Cardiac fibroblast (primary cell): ENCODE measurements at regions not wholly inside any gene's neighbourhood (a gene's known extent, or its start where the extent isn't known, plus 50 kb on each side); places are given as distances from the start of the nearest gene placed in this dataset.

ENCODE experiments used
- DNase-seq, 2 donors: peaks; one replicate each; pipeline versions ENCODE4 v3.0.0 to v3.0.0-alpha.2; 2010; ENCODE audit warnings: low read depth in 2 of 2
- H3K4me3 ChIP-seq, 2 donors: replicated peaks in 1 of 2; 1 replicate in 1 of 2; 2 replicates in 1 of 2; pipeline ENCODE4 v1.5.1; 2011; ENCODE audit warnings: low read depth in 2 of 2, low read length in 2 of 2, mild to moderate bottlenecking in 2 of 2, moderate library complexity in 1 of 2
- CTCF ChIP-seq: IDR thresholded peaks from one replicate; pipeline ENCODE4 v1.5.1; 2011; ENCODE audit warnings: low read depth, mild to moderate bottlenecking, low read length, inconsistent platforms

GRCh38 chr12:41963398-41963797 is 181.3 kb downstream of the GXYLT1 start:
- TF ChIP-seq CTCF = no peak
- no peak overlapping the region for H3K4me3 ChIP-seq
- DNase-seq = no peak

GRCh38 chr12:41962171-41962572 is 182.5 kb downstream of the GXYLT1 start:
- no peak for TF ChIP-seq CTCF
- no peak overlapping the region for H3K4me3 ChIP-seq
- no peak for DNase-seq

GRCh38 chr12:41959271-41959670 is 185.4 kb downstream of the GXYLT1 start:
- TF ChIP-seq CTCF = no peak
- no peak for DNase-seq

GRCh38 chr12:41956353-41956752 is 188.3 kb downstream of the GXYLT1 start:
- TF ChIP-seq CTCF = no peak
- no peak for DNase-seq
- H3K4me3 ChIP-seq = no peak overlapping the region

More at GRCh38 chr12:41959271-41959670, 185.4 kb downstream of the GXYLT1 start:
- no peak overlapping the region for H3K4me3 ChIP-seq

GRCh38 chr12:41950455-41950854 is 194.2 kb downstream of the GXYLT1 start:
- no peak for DNase-seq
- no peak overlapping the region for H3K4me3 ChIP-seq
- no peak for TF ChIP-seq CTCF

GRCh38 chr12:41946106-41946505 is 198.6 kb downstream of the GXYLT1 start:
- no peak overlapping the region for H3K4me3 ChIP-seq
- TF ChIP-seq CTCF = no peak
- DNase-seq = no peak

- H3K4me3 ChIP-seq = no peak overlapping the region
- DNase-seq = no peak
- no peak for TF ChIP-seq CTCF
Observed at GRCh38 chr12:41944216-41944615, 200.5 kb downstream of the GXYLT1 start.
